ENCODE measurements at regions not wholly inside any gene's neighbourhood (a gene's known extent, or its start where the extent isn't known, plus 50 kb on each side); places are given as distances from the start of the nearest gene placed in this dataset.

DNA sequence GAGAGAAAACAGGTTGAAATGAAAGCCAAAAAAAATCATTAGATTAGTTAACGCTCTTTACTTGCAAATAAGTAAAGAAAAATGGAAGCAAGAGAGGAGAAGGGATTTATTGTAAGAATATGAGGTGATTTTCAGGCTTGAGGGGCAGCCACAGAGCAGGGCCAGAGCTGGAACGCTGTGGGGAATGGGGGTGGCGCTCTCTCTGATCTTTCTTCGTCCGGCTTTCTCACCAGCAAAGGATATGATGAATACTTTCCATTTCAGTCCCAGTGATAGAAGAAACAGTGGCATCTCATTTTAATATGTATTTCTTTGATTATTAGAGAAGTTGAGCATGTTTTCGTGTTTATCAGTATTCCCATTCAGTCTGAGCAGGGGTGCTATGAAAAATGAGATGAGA, 112.2 kb downstream of the SKIDA1 start:
- Histone ChIP-seq H3K27ac (ENCODE audit: low read depth, low read length) (no peak overlapping the region), H3K4me3 (ENCODE audit: low read depth, low read length) (no peak overlapping the region), H3K27me3 (ENCODE audit: control insufficient read depth, insufficient read depth, low read length) (no peaks in the 10 kb centered on the region), H3K9me3 (ENCODE audit: control insufficient read depth, insufficient read depth, low read length) (no peaks in the 10 kb centered on the region)
- DNase-seq (ENCODE audit: low read depth, low spot score): no peak
- CTCF ChIA-PET: no interaction called here
- no peak for TF ChIP-seq CTCF (IDR thresholded peaks at IDR 0.05; ENCODE audit: low read depth, low read length)
- POLR2A ChIA-PET: no interaction called here

DNA sequence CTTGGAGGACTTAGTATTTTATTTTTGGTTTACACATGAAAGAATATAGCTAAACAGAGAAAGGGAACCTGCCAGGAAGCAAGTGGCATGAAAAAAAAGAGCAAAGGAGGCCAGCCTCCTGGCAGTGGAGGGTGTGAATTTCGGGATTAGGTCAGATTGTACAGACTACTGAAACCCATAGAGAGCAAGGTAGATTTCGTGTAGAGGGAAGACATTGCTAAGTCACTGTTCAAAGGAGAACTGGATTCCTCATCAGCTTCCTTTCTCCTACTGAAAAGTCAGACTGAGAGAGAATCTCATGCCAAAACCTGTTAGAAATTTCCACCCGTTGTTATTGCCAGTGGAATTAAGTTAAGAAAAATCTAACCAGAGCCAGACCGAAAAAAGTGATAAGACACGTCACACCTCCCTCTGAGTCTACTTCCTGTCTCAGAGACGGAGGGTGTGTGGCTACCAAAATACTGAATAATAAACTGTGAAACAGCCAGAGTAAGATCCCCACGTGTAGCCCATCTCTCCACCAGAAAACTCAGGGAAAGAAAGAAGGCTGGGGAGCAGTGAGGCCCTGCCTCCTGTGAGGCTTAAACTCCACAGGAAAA, 118.8 kb downstream of the SKIDA1 start:
- Histone ChIP-seq H3K27me3 (ENCODE audit: control insufficient read depth, insufficient read depth, low read length) (no peaks in the 10 kb centered on the region), H3K9me3 (ENCODE audit: control insufficient read depth, insufficient read depth, low read length) (peaks cover 3% of the 10 kb centered on the region; the same call in 1 of the 2 replicates), H3K27ac (ENCODE audit: low read depth, low read length) (no peak overlapping the region), H3K4me3 (ENCODE audit: low read depth, low read length) (no peak overlapping the region)
- no peak for DNase-seq (ENCODE audit: low read depth, low spot score)
- POLR2A ChIA-PET: no interaction called here
- CTCF ChIA-PET: interaction anchor here (0.7 kb wide), 1 partner anchor 127 kb away, joined by 3 read pairs; no protein-coding TSS in a partner anchor
- TF ChIP-seq CTCF (IDR thresholded peaks at IDR 0.05; ENCODE audit: low read depth, low read length): no peak

GRCh38 chr10:21405981-21406380, 119.5 kb downstream of the SKIDA1 start:
- Histone ChIP-seq H3K9me3 (ENCODE audit: control insufficient read depth, insufficient read depth, low read length) (peaks cover 3% of the 10 kb centered on the region; the same call in 1 of the 2 replicates), H3K27me3 (ENCODE audit: control insufficient read depth, insufficient read depth, low read length) (no peaks in the 10 kb centered on the region), H3K4me3 (ENCODE audit: low read depth, low read length) (no peak overlapping the region), H3K27ac (ENCODE audit: low read depth, low read length) (no peak overlapping the region)
- CTCF ChIA-PET: no interaction called here
- DNase-seq (ENCODE audit: low read depth, low spot score): no peak
- TF ChIP-seq CTCF (IDR thresholded peaks at IDR 0.05; ENCODE audit: low read depth, low read length): no peak
- POLR2A ChIA-PET: no interaction called here

DNA sequence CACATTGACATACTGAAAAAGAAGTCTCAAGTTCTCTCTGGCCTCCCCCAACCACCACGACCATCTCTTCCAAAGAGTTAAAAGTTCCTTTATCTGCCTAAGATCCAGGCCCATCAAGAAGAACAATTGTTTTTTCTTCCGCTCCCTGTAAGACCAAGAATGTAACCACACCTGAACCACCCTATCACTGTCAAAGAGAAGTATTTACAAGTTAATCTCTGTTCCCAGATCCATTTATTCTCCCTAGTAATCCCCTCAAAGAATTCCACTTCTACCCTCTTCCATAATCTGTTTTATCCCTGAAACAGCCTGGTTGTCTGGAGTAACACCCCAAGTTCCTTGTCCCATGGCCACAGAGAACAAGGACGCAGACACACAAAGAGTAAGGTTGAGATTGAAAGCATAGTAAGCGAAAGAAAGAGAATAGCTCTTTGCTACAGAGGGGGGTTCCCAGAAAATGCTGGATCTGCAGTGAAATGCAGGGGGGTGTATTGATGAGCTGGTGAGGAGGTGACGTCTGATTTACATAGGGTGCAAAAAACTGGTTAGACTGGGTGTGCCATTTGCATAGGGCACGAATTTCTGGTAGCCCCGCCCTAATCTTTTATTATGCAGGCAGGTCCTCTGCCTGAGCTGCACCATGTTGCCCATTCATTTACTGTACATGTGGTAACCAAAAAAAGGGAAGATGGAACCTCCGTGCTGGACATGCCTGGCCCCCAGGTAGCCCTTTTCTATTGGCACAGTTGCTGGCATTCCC, 122.0 kb downstream of the SKIDA1 start:
- no peak for DNase-seq (ENCODE audit: low read depth, low spot score)
- ChIA-PET CTCF (no interaction called here), POLR2A (no interaction called here)
- Histone ChIP-seq H3K27me3 (ENCODE audit: control insufficient read depth, insufficient read depth, low read length) (no peaks in the 10 kb centered on the region), H3K27ac (ENCODE audit: low read depth, low read length) (no peak overlapping the region), H3K9me3 (ENCODE audit: control insufficient read depth, insufficient read depth, low read length) (peaks cover 3% of the 10 kb centered on the region; the same call in 1 of the 2 replicates), H3K4me3 (ENCODE audit: low read depth, low read length) (no peak overlapping the region)
- TF ChIP-seq CTCF (IDR thresholded peaks at IDR 0.05; ENCODE audit: low read depth, low read length): no peak

DNA sequence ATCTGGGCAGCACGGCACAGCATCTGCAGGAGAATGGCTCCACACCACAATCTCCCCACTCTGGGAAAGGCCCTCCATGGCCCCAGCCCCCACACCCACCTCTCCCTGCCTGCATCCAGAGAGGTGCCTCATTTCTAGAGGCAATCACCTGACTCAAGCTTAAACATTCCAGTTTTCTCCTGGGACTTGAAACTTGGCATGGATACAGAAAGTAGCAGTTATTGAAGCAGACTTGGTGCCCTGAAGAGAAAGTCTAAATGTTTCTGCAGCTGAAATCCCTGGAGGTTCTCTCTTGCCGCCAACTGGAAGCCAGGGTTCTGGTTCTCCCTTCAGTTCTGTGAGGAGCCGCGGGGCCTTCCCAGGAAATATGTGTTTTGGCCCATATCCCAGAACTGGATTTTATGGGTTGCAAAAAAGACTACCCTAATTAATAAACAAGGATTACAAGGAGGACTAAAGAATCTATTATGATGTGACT, 122.8 kb downstream of the SKIDA1 start:
- POLR2A ChIA-PET: no interaction called here
- CTCF ChIA-PET: interaction anchor here (0.7 kb wide), 1 partner anchor 124 kb away, joined by 3 read pairs; no protein-coding TSS in a partner anchor
- H3K4me3 ChIP-seq (ENCODE audit: low read depth, low read length): no peak overlapping the region
- H3K9me3 ChIP-seq (ENCODE audit: control insufficient read depth, insufficient read depth, low read length): peaks cover 3% of the 10 kb centered on the region; the same call in 1 of the 2 replicates
- no peak for TF ChIP-seq CTCF (IDR thresholded peaks at IDR 0.05; ENCODE audit: low read depth, low read length)
- DNase-seq (ENCODE audit: low read depth, low spot score): no peak
- no peaks in the 10 kb centered on the region for H3K27me3 ChIP-seq (ENCODE audit: control insufficient read depth, insufficient read depth, low read length)
- H3K27ac ChIP-seq (ENCODE audit: low read depth, low read length): no peak overlapping the region

All from AG04450 (cell line).